Upper lobe of right lung (tissue), 1 donor: ENCODE measurements at regions not wholly inside any gene's neighbourhood (a gene's known extent, or its start where the extent isn't known, plus 50 kb on each side); places are given as distances from the start of the nearest gene placed in this dataset.

Experiments
- ATAC-seq: fragments of 200-7000 bp; cut with Tn5 transposase; one replicate; pipeline ENCODE4 v1.9.1; 2020; ENCODE audit warnings: mild to moderate bottlenecking, moderate library complexity
- DNase-seq: peaks from one replicate; pipeline ENCODE4 v3.0.0-alpha.2; 2020
- H3K27ac ChIP-seq: fragments of 200-600 bp; one replicate; pipeline ENCODE4 v1.8.0; 2022
- H3K27me3 ChIP-seq: fragments of 200-600 bp; one replicate; pipeline ENCODE4 v1.8.0; 2022; ENCODE audit warnings: mild to moderate bottlenecking
- H3K36me3 ChIP-seq: fragments of 200-600 bp; one replicate; pipeline ENCODE4 v1.8.0; 2022
- H3K4me1 ChIP-seq: fragments of 200-600 bp; one replicate; pipeline ENCODE4 v1.8.0; 2022
- H3K4me3 ChIP-seq: fragments of 200-600 bp; one replicate; pipeline ENCODE4 v1.8.0; 2022; ENCODE audit warnings: mild to moderate bottlenecking
- H3K9me3 ChIP-seq: fragments of 200-600 bp; one replicate; pipeline ENCODE4 v1.8.0; 2022
- CTCF ChIP-seq: fragments of 200-600 bp; IDR thresholded peaks from one replicate; pipeline ENCODE4 v1.8.0; 2022; ENCODE audit warnings: antibody characterized with exemption
- intact Hi-C: fragments of 100-400 bp; cut with DNase I; formaldehyde crosslinking; loops from one replicate; pipeline ENCODE4 v1.11.0; 2022
- donor health status: DM: no; HTN: yes; CAD: no; lungs with severe emphysema.

GRCh38 chr1:221946768-221947167 lies 204.9 kb upstream of the DUSP10 start:
- intact Hi-C loops = no loop called here

GRCh38 chr1:221945669-221946068 lies 203.8 kb upstream of the DUSP10 start:
- no peak overlapping the region for H3K4me3 ChIP-seq
- intact Hi-C loops = no loop called here
- no peak for DNase-seq
- no peaks in the 10 kb centered on the region for H3K4me1 ChIP-seq
- ATAC-seq = no peak
- no peaks in the 10 kb centered on the region for H3K36me3 ChIP-seq
- no peak for TF ChIP-seq CTCF
- H3K27ac ChIP-seq = no peak overlapping the region
- H3K27me3 ChIP-seq = no peaks in the 10 kb centered on the region
- H3K9me3 ChIP-seq = peaks cover 4% of the 10 kb centered on the region

More at GRCh38 chr1:221946768-221947167, 204.9 kb upstream of the DUSP10 start:
- Histone ChIP-seq H3K27me3 (no peaks in the 10 kb centered on the region), H3K9me3 (peaks cover 4% of the 10 kb centered on the region), H3K4me1 (no peaks in the 10 kb centered on the region), H3K4me3 (no peak overlapping the region), H3K36me3 (no peaks in the 10 kb centered on the region), H3K27ac (no peak overlapping the region)
- DNase-seq (no peak), ATAC-seq (no peak)
- TF ChIP-seq CTCF = no peak

- no peaks in the 10 kb centered on the region for H3K4me1 ChIP-seq
- DNase-seq (no peak), ATAC-seq (no peak)
- H3K27ac ChIP-seq = no peak overlapping the region
- H3K36me3 ChIP-seq = no peaks in the 10 kb centered on the region
- no peaks in the 10 kb centered on the region for H3K27me3 ChIP-seq
- intact Hi-C loops = no loop called here
- H3K9me3 ChIP-seq = peaks cover 4% of the 10 kb centered on the region
- TF ChIP-seq CTCF = no peak
- H3K4me3 ChIP-seq = no peak overlapping the region
Observed at GRCh38 chr1:221944247-221944870, 202.5 kb upstream of the DUSP10 start.

GRCh38 chr1:221940631-221941030 lies 198.7 kb upstream of the DUSP10 start:
- DNase-seq = no peak
- intact Hi-C loops = no loop called here
- no peaks in the 10 kb centered on the region for H3K36me3 ChIP-seq
- TF ChIP-seq CTCF = no peak
- ATAC-seq = no peak
- H3K4me3 ChIP-seq = no peak overlapping the region
- H3K27me3 ChIP-seq = no peaks in the 10 kb centered on the region
- no peaks in the 10 kb centered on the region for H3K4me1 ChIP-seq
- no peak overlapping the region for H3K27ac ChIP-seq
- H3K9me3 ChIP-seq = peaks cover 4% of the 10 kb centered on the region

GRCh38 chr1:221939607-221940006 lies 197.7 kb upstream of the DUSP10 start:
- no peaks in the 10 kb centered on the region for H3K36me3 ChIP-seq
- H3K27ac ChIP-seq = no peak overlapping the region
- H3K27me3 ChIP-seq = no peaks in the 10 kb centered on the region
- no peak for ATAC-seq
- no peaks in the 10 kb centered on the region for H3K4me1 ChIP-seq
- no peak for DNase-seq
- TF ChIP-seq CTCF = no peak
- peaks cover 2% of the 10 kb centered on the region for H3K9me3 ChIP-seq
- no peak overlapping the region for H3K4me3 ChIP-seq
- intact Hi-C loops = no loop called here
